ENCODE measurements at regions not wholly inside any gene's neighbourhood (a gene's known extent, or its start where the extent isn't known, plus 50 kb on each side); places are given as distances from the start of the nearest gene placed in this dataset.
"Not testable (repeated sequence)": the region's sequence is repeated elsewhere in the genome, so short reads cannot be mapped to it uniquely, and the experiment has no call there.

DNA sequence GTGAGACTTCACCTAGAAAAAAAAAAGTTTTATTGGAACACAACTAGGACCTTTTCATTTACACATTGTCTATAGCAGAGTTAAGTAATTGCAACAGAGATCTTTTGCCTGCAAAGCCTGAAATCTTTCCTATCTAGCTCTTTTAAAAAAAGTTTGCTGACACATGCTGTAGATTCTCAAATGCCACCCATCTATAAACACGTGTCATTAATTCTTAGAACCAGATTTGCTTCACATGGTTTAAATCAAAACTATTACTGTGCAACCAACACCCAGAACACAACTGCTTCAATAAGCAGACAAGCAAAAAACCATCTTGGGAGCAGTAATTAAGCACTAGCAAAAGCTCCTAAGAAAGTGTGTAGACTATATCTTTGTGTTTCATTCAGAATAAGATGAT, 55.0 kb downstream of the OXSM start:
- no peak for DNase-seq

DNA sequence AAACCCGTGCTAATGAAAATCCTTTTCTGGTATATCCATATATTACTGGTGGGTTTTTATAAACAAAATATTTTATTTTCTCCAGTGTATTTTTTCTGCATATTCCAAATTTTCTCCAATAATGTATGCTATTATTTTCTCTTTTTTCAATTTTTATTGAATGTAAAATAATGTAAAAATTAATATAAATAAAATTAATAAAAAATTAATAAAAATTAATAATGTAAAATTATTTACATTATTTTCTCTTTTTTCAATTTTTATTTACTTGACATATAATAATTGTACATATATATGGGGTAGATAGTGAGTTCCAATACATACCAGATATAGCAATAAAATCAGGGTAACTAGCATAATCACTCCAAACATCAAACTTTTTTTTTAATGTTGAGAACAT, 56.4 kb downstream of the OXSM start:
- no peak for DNase-seq

DNA sequence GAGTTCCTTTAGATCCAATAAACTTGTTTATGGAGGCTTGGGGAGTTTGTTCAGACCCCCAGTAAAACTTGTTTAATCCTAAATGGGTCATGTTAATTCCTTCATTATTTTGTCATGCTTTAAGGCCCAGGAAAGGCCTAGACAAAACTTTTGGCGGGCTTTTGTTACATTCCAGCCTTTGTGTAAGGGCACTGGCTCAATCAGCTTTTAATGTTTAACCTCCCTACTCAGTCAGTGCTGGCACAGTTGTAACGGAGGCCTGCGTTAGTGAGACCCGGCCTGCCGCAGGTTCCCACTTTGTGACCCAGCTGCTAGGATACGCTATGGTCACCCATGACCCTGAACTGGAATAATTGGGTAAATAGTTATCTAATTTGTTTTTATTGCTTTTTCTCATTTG, 59.2 kb downstream of the OXSM start:
- DNase-seq, result no peak

DNA sequence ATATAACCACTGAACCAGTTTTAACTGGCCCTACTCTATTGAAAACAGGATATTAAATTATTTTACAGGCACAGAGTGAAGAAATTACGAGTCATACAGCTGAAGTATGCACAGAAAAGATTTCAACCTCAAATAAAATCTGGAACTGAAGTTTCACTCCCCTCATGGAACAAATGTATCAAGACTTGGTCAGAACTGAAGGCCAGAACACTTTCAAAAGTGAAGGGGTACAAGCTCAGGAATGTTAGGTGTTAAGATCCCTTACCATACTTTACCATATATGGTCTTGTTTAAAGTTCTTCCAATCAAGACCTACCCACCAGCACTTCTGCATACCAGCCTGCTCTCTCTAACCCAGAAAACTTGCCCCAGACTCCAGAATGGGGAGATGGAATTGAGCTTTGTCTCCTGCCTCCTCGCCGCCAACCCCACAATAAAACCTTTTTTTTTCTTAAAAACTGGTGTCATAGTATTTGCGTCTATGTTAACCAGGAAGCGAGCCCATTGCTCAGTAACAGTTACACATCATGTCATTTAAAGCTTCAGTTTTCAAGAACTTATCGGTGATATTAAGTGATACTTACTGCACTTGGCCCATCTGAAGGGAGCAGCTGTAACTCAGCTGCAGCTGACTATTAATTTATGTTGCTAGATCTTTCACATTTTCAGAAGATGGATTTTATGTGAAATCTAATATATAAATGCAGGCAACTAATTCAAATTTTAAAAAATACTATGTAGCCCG, 59.9 kb downstream of the OXSM start:
- DNase-seq, result no peak

DNA sequence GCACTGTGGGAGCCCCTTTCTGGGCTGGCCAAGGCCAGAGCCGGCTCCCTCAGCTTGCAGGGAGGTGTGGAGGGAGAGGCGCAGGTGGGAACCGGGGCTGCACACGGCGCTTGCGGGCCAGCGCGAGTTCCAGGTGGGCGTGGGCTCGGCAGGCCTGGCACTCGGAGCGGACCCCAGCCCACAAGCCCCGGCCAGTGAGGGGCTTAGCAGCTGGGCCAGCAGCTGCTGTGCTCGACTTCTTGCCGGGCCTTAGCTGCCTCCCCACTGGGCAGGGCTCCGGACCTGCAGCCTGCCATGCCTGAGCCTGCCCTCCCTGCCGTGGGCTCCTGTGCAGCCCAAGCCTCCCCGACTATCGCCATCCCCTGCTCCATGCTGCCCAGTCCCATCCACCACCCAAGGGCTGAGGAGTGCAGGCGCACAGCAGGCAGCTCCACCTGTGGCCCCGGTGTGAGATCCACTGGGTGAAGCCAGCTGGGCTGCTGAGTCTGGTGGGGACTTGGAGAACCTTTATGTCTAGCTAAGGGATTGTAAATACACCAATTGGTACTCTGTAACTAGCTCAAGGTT, 61.9 kb downstream of the OXSM start:
- not testable (repeated sequence) for DNase-seq

DNA sequence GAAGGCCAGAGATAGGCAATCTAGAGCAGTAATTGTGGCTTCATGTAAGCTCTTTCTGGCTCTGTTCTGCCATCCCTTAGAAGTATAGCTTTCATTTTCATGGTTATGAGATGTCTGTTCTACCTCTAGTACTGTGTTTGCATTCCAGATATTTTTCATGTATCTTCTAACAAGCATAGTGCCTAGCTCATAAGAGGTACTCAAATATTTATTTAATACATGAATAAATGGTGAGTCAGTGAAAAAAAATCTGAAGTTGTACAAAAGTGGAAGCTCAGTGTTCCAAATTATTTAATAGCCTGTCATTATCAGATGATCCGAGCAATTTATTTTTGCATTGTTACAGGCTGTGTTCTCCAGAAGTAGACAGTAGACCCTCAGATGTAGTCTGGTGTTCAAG, 64.3 kb downstream of the OXSM start:
- DNase-seq, result no peak

DNA sequence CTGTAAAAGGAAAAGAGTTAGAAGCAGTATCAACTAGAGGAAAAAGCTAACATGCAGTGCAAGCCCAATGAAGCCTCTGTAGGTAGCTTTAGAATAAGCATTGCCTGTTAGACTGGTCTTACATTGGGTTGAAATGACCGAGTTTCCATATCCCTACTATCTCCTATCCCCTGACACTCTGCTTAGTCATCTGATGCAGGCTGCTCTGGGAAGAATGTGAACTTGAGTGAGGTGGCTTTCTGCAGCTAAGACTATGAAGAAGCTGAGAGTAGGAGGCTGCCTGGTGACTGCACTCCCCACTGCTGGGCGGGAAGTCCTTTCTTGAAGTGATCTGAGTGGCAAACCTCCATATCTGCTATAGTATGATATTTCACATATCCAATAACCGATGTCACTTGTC, 64.7 kb downstream of the OXSM start:
- DNase-seq, result no peak

DNA sequence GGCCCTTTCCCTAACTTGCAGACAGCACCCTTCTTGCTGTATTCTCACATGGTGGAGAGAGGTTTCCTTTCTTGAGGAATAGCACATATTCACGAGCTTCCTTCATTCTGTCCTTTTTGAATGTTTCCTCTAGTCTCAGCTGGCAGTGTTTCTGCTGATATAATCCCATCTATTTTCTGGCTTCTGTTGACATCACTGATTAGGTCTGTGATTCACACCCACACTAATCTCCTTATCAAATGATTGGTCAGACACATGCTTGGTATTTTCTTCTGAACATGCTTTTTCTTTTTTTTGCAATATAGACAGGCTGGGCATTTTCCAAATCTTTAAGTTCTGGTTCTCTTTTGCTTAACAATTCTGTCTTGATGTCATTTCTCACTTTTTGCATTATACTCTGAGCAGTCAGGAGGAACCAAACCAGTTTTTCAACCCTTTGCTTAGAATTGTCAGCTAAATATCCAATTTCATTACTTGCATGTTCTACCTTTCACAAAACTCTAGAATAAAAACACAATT, 65.4 kb downstream of the OXSM start:
- no peak for DNase-seq

DNA sequence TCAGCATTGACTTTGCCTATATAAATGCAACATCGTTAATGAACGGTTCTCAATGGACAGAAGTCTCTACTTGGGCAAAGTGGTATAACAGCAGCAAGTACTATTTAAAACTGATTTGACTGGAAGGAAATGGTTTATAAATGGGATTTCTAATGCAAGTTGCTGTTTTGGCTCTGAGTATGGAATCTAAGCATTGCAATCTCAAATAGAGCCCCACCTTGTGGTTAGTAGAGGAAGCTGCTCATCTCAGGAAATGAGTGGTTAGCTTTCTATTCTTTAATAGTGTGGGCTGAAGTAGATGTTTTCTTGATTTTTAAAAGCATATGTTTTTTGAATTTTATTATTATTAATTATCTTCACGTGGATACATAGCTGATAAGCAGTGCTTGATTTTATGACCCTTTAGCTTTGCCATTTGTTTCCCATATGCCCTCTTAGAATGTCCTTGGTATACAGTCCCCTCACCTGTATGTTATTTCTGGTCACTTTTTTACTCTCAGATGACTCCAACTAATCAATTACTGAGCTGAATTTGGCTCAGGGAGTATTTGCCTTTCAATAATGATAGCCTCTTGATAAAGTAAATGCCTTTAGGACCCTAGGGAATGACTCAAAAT, 67.1 kb downstream of the OXSM start:
- DNase-seq, result no peak

DNA sequence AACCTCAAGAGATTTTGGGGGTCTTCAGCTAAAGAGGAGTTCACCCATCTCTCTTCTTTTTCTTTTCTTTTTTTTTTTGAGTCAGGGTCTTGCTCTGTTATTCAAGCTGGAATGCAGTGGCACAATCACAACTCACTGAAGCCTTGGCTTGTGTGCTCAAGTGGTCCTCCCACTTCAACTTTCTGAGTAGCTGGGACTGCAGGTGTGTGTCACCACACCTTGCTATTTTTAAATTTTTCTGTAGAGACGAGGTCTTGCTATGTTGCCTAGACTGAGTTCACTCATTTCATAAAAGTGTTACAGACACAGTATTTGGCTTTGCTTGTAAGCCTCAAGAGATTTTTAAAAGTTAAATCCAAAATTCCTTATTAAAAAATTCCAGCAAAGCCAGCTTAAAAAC, 71.7 kb downstream of the OXSM start:
- DNase-seq, result no peak

DNA sequence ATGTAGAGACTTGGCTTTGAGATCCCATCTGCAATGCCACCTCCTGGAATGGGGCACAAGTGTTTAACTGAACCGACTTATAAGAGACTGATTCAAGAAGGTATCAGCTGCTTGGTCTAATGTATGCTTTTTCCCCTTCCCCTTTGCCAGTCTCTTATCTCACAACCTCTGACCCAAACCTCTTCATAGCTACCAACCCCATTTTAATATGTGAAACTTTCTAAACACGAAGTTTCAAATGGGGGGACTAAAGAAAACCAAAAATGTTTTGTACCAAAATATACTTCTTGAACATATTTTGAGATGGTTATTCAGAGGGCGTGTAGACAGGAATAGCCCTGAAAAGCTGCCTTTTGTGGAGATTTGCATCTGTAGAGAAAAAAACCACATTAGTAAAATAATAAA, 73.1 kb downstream of the OXSM start:
- DNase-seq, result no peak

DNA sequence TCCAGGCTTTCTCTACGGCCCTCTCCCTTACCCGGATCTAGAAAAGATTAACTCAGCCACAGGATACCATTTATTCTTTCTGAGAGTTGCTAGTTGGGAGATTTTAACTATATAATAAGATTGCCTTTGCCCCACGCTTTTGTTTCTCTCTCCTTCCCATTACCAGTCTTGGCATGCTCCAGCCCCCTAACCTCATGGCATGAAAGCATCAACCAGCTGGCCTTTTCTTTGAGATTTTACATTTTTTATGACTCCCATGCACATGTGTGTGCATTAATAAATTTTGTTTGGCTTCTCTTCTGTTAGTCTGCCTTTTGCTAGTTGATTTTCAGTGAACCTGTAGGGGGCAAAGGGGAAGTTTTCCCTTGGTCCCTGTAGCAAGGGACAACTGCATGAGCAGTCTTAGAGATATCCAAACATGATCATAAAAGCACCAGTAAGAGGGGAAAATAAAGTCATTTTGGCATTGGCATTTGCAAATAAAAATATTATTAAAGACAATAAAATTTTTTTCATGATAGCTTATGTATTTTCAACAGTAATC, 73.6 kb downstream of the OXSM start:
- DNase-seq, result no peak

DNA sequence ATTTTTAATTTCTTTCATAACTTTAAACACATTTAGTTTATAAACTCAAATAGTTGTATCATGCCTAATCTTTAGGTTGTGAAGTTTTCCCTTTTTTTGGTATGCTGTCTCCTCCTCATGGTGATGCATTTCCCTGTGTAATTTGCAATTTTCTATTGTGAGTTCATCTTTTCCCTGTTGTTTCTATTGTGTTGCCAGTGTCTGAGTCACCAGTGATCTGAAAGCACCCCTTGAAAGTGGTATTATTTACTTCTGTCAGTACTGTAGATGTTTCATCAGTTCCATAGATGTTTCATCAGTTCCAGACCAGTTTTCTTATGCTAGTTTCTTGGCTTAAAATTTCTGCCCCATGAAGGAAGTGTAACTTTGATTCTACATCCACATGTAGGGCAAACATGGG, 80.6 kb downstream of the OXSM start:
- no peak for DNase-seq

DNA sequence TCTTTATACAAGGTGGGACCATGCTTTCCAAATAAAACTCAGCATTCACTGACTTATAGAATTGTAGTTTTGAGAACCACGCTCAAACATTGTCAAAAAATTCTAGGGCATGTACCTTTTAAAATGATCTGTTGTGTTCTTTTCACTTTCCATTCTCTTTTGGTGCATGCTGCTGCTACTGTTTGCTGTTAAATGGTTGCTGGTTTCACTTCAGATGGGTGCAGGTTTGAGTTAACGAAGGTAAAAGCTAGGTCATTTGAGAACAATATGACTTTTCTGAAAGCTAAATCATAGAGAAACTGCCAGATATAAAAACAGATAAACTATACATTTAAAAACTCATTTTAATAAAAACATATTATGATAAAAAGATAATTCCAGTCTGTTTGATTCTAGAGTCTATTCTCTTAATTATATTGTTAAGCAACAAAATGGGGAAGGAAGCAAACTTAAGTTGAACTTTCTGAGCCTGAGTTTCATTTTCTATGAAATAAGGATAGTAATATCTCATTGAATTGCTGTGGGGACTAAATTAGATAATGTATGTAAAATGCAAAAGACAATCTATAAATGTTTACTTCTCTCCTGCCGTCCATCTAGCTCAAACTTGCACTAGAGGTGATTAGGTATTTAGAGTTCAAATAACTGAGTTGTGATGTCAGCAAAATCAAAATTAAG, 82.4 kb downstream of the OXSM start:
- DNase-seq, result no peak

DNA sequence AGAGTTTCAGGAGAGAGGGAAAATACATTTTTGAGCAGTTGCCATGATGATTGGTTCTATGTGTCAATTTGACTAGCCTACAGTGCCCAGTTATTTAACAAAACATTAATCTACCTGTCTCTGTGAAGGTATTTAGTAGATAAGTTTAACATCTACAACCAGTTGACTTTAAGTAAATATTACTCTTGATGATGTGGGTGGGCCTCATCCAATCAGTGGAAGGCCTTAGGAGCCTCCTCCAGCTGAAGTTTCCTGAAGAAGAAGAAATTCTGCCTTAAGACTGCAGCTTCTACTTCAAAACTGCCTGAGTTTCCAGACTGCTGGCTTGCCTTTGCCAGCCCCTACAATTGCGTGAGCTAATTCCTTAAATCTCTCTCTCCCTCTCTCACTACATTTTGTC, 93.6 kb downstream of the OXSM start:
- no peak for DNase-seq

DNA sequence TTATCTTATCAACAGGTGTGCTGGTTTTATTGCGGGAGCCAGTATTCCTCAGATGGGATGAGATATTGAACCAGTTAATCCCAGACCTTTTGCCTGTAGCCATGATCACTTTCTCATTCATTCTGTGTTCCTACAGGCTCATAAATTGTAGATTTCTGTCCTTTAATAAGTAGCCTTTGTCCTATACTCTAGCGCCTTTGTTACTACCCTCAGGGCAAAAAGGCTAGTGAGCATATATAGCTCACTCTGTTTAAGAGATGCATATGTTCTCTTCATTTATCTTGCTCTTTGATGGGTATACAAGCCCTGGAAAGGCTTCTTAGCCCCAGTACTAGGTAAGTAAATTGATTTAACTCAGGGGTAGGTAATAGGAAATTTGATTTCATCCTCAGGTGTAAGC, 95.1 kb downstream of the OXSM start:
- DNase-seq, result no peak

DNA sequence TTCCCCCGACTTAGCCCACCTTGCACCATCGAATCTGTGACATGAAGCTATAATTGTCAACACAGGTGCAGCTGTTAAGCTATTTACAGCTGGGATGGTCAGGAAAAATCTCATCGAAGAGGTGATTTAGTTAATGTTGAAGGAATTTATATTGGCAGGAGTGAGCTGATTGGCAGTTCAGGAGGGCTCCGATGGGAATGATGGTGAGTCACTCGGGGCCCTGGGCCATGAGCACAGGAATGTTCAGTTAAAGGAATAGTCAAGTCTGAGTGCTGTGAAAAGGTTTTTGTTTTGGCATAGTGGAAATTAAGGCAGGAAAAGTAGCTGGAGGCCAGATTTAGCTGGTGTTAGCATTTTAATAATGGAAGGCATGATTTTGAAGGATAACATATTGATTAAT, 95.7 kb downstream of the OXSM start:
- no peak for DNase-seq

DNA sequence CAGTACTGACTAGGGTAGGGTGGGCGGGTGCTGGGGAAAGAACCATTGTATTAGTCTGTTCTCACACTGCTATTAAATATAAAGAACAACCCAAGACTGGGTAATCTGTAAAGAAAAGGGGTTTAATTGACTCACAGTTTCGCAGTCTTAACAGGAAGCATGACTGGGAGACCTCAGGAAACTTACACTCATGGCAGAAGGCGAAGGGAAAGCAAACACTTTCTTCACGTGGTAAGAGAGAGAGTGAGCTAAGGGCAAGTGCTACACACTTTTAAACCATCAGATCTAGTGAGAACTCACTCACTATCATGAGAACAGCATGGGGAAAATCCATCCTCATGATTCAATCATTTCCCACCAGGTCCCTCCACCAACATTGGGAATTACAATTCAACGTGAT, 98.0 kb downstream of the OXSM start:
- DNase-seq, result no peak

DNA sequence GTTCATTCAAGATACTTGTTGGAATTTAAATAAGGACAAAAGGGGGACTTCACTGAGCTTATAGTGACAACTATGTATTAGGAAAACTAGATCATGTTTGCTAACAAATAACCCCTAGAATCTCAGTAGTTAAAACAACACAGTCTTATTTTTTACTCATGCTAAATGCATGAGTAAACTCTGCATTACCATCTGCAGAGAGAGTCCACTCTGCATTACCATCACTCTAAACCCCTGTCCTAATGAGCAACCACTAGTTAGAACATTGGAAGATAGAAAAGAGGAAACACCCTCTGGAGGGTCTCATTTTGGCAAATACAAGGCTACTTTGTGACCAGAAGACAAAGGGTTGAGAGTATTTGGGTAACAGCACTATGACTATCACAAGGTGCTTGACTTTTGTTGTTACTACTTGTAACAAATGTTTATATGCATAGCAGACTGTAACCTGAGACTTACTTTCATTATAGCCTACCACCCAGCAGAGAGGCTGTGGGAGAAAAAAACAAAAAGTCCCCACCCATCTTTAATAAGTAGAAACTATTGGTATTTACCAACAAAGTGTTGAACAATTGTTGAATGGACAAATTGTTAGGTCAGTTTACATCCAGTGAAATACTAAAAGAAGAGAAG, 99.1 kb downstream of the OXSM start:
- DNase-seq, result no peak

DNA sequence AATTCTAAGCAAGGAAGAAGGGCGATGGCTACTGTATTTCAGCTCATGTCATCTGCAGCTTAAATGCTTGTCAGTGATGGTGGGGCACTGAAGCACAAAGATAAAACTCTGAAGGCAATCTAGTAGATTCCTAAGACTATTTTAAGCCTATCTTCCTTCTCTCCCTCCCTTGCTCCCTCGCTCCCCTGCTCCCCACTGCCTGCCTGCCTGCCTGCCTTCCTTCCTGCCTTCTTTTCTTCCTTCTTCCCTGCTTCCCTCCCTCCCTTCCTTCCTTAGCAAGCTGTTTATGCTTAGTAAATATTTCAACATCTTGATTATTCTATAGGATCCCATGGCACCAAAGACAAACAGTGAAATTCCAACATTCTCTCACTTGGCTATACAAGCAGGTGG, 99.6 kb downstream of the OXSM start:
- no peak for DNase-seq

DNA sequence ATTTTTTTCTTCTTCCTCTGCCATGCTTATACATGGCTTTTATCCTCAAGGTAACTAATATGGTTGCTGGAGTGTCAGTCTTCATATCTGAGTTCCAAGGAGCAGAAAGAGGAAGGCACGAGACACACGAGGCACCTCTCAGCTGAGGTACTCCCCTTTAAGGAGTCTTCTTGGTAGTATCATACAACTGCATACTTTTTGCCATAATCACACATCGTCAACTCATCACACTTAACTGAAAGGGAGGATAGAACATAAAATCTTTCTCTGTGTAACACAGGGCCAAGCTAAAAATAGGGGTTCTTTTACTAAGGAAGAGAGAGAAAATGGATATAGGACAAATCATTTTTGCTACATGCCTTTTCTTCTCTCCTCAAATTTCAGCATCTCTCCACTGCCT, 104.2 kb downstream of the OXSM start:
- DNase-seq, result no peak

DNA sequence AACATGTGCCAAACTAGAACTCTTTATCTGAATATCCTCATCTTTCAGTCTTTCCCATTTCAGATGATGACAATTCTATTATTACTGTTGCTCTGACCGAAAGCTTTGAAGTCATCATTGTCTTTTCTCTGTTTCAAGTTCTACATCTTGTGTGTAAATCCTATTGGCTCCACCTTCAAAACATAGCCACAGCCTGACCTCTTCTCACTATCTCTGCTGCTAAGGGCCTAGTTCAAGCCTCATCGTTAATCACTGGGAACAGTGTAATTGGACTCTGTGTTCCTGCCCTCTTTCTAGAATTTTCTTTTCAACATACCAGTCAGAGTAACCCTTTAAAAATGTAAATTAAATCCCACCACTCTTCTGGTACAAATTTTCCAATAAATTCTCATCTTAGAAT, 105.1 kb downstream of the OXSM start:
- DNase-seq, result no peak

DNA sequence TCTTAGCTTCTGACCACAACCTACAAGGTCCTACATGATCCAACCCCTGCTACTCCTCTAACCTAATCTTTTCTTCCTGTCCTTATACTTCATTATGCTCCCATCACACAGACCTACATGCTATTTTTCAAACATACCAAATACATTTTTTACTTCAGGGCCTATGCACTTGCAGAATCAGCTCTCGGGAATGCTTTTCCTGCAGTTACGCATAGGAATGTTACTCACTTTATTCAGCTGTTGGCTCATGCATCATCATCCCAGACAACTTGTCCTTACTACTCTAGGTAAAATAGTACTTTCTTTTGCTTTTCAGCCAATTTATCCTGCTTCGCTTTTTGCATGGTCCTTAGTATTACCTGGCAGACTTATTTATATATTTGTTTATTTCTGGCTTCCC, 105.6 kb downstream of the OXSM start:
- no peak for DNase-seq

Measured in cerebellar nuclear complex (tissue), 1 donor.